ENCODE measurements at regions not wholly inside any gene's neighbourhood (a gene's known extent, or its start where the extent isn't known, plus 50 kb on each side); places are given as distances from the start of the nearest gene placed in this dataset.
A peak's percentile ranks its signal among the peaks of the same experiment; 100 is the strongest.

DNA sequence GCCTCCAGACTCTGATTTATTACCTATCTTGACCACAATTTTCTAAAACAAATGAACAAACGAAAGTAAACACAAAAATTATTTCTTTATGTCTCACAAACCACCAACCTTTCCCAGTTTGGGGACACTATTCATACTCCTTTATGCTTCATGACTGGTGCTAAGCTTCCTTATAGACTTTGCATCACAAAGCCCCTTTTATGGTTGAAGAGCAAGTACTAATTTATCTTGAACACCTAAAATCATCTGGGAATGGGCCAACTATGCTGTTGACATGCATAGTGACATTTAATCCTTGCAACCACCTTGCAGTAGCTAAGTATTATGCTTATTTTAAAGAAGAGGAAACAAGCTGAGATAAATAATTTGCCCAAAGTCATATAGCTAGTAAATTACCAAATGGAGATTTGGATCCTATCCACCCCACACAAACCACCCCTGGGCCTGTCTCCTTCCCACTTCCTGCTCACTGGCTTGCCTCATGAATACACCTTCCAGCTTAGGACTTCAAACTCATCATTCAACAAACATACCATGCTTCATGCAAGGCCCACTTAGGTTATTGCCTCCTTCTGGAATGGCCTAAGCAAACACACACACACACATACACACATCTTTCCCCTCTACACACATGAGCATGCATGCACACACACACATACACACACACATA, 192.2 kb downstream of the PLPP3 start:
- no peaks in the 10 kb centered on the region for H3K9me3 ChIP-seq (ENCODE audit: insufficient read depth, low read depth)
- no peak overlapping the region for H3K4me3 ChIP-seq
- CTCF ChIA-PET = interaction anchor here (0.6 kb wide), 1 partner anchor 191 kb away, joined by 3 read pairs; no protein-coding TSS in a partner anchor
- peak overlapping the region; percentile 30; the same call in 1 of the 2 replicates for H3K4me2 ChIP-seq
- TF ChIP-seq EZH2 (IDR thresholded peaks at IDR 0.05; ENCODE audit: low read depth) (no peak), CTCF (conservative IDR thresholded peaks at IDR 0.05) (no peak)
- no peaks in the 10 kb centered on the region for H3K79me2 ChIP-seq (ENCODE audit: low read depth)
- H3K27ac ChIP-seq = peak overlapping the region; percentile 42
- H4K20me1 ChIP-seq (ENCODE audit: insufficient read depth) = no peaks in the 10 kb centered on the region
- POLR2A ChIA-PET (ENCODE audit: unreplicated experiment) = interaction anchor here (0.7 kb wide), 1 partner anchor 59 kb away, joined by 8 read pairs; no protein-coding TSS in a partner anchor
- peak in 1 of 2 experiments; percentile 92 for DNase-seq
- intact Hi-C loops (cut with micrococcal nuclease; ENCODE audit: unreplicated experiment) = loop anchor here (5.0 kb wide), 1 partner anchor 960 kb away; no protein-coding TSS in a partner anchor
- no peak overlapping the region for H2AFZ ChIP-seq
- no TSS peak for BruUV-seq (replicated peaks)
- no peaks in the 10 kb centered on the region for H3K9me2 ChIP-seq (ENCODE audit: insufficient read depth)
- no peaks in the 10 kb centered on the region for H3K27me3 ChIP-seq (ENCODE audit: insufficient read depth, low read depth)
- H3K4me1 ChIP-seq (replicated peaks; ENCODE audit: insufficient read depth) = peaks cover 56% of the 10 kb centered on the region
- H3K36me3 ChIP-seq (ENCODE audit: low read depth) = no peaks in the 10 kb centered on the region
- H3F3A ChIP-seq (ENCODE audit: insufficient read depth, low read depth) = peaks cover 30% of the 10 kb centered on the region

DNA sequence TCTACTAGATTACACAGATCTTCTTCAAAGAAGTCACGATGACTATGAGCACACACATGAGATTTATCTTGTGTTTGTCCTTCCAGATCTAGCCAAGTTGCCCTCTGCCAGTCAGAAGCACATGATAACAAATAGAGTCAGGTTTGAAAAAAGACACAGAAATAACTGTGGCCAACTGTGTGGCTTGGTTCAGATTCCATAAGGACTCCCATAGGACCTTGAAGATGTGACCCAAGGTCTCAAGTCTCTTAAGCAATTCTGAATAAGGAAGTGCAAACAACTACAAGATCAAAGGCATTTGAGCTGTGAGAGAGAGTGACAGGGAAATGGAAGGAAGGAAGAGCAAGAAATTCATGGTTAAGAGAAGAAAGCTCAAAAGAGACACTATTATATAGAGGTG, 194.0 kb downstream of the PLPP3 start:
- ChIA-PET POLR2A (ENCODE audit: unreplicated experiment) (interaction anchor here (0.6 kb wide), 1 partner anchor 65 kb away, joined by 3 read pairs; no protein-coding TSS in a partner anchor), CTCF (no interaction called here)
- no peaks in the 10 kb centered on the region for H3K36me3 ChIP-seq (ENCODE audit: low read depth)
- no peak overlapping the region for H3K27ac ChIP-seq
- DNase-seq = peak in 1 of 2 experiments; percentile 53
- peaks cover 30% of the 10 kb centered on the region for H3F3A ChIP-seq (ENCODE audit: insufficient read depth, low read depth)
- BruUV-seq (replicated peaks) = no TSS peak
- H2AFZ ChIP-seq = no peak overlapping the region
- no peaks in the 10 kb centered on the region for H3K9me3 ChIP-seq (ENCODE audit: insufficient read depth, low read depth)
- no peaks in the 10 kb centered on the region for H3K27me3 ChIP-seq (ENCODE audit: insufficient read depth, low read depth)
- no peak overlapping the region for H3K4me3 ChIP-seq
- intact Hi-C loops (cut with micrococcal nuclease; ENCODE audit: unreplicated experiment) = loop anchor here (5.0 kb wide), 1 partner anchor 958 kb away; no protein-coding TSS in a partner anchor
- no peak for TF ChIP-seq EZH2 (IDR thresholded peaks at IDR 0.05; ENCODE audit: low read depth)
- no peak for TF ChIP-seq CTCF (conservative IDR thresholded peaks at IDR 0.05)
- H4K20me1 ChIP-seq (ENCODE audit: insufficient read depth) = no peaks in the 10 kb centered on the region
- peaks cover 50% of the 10 kb centered on the region for H3K4me1 ChIP-seq (replicated peaks; ENCODE audit: insufficient read depth)
- no peaks in the 10 kb centered on the region for H3K9me2 ChIP-seq (ENCODE audit: insufficient read depth)
- no peak overlapping the region for H3K4me2 ChIP-seq
- no peaks in the 10 kb centered on the region for H3K79me2 ChIP-seq (ENCODE audit: low read depth)

GRCh38 chr1:56382929-56383328, 196.4 kb downstream of the PLPP3 start:
- no peak for DNase-seq
- Histone ChIP-seq H3F3A (ENCODE audit: insufficient read depth, low read depth) (peaks cover 17% of the 10 kb centered on the region), H3K36me3 (ENCODE audit: low read depth) (no peaks in the 10 kb centered on the region), H3K9me2 (ENCODE audit: insufficient read depth) (no peaks in the 10 kb centered on the region), H3K27me3 (ENCODE audit: insufficient read depth, low read depth) (no peaks in the 10 kb centered on the region), H3K9me3 (ENCODE audit: insufficient read depth, low read depth) (no peaks in the 10 kb centered on the region), H2AFZ (no peak overlapping the region), H3K4me1 (replicated peaks; ENCODE audit: insufficient read depth) (peaks cover 32% of the 10 kb centered on the region), H3K4me2 (no peak overlapping the region), H3K4me3 (no peak overlapping the region), H3K79me2 (ENCODE audit: low read depth) (no peaks in the 10 kb centered on the region), H4K20me1 (ENCODE audit: insufficient read depth) (no peaks in the 10 kb centered on the region), H3K27ac (no peak overlapping the region)
- no peak for TF ChIP-seq EZH2 (IDR thresholded peaks at IDR 0.05; ENCODE audit: low read depth)
- TF ChIP-seq CTCF (conservative IDR thresholded peaks at IDR 0.05) = no peak
- CTCF ChIA-PET = no interaction called here
- POLR2A ChIA-PET (ENCODE audit: unreplicated experiment) = no interaction called here
- intact Hi-C loops (cut with micrococcal nuclease; ENCODE audit: unreplicated experiment) = no loop called here
- BruUV-seq (replicated peaks) = no TSS peak
